IMR-90 (cell line): ENCODE measurements at regions not wholly inside any gene's neighbourhood (a gene's known extent, or its start where the extent isn't known, plus 50 kb on each side); places are given as distances from the start of the nearest gene placed in this dataset.

ENCODE experiments used
- ATAC-seq: fragments of 200-7000 bp; cut with Tn5 transposase; 2 replicates; pipeline ENCODE4 v1.9.1; 2020; ENCODE audit warnings: low read depth, mild to moderate bottlenecking, moderate library complexity
- BruUV-seq: library from RNA; stranded (reverse); fragments of 400-500 nt; replicated peaks from 2 replicates; lab custom pipeline; 2021; lab: Mats Ljungman, UMichigan
- CTCF ChIA-PET: fragments of 300-600 bp; formaldehyde crosslinking; extraction: SDS; loops from one replicate; lab custom pipeline; 2021; ENCODE audit warnings: antibody characterized with exemption; lab: Yijun Ruan, JAX
- POLR2A ChIA-PET: fragments of 300-600 bp; sonication (Branson Sonifier 250); formaldehyde crosslinking; loops from one replicate; lab custom pipeline; 2022; ENCODE audit warnings: antibody characterized with exemption; ENCODE audit not compliant: unreplicated experiment; lab: Charles Lee
- DNase-seq: peaks from one replicate; pipeline ENCODE4 v3.0.0; 2013
- H2AFZ ChIP-seq: replicated peaks from 2 replicates; pipeline ENCODE3; 2013; ENCODE audit warnings: low read length, mild to moderate bottlenecking; ENCODE audit not compliant: poor library complexity
- H2AK5ac ChIP-seq: 2 replicates; pipeline ENCODE4 v1.6.1; 2013; ENCODE audit warnings: low read depth, low read length, inconsistent platforms
- H2AK9ac ChIP-seq: replicated peaks from 2 replicates; pipeline ENCODE3; 2013; ENCODE audit warnings: mild to moderate bottlenecking, low read depth, low read length, moderate library complexity; ENCODE audit not compliant: poor library complexity
- H2BK120ac ChIP-seq: 2 replicates; pipeline ENCODE4 v1.6.1; 2013; ENCODE audit warnings: low read depth, low read length, inconsistent platforms
- H2BK15ac ChIP-seq: 3 replicates; pipeline ENCODE4 v1.6.1; 2013; ENCODE audit warnings: low read depth, low read length, inconsistent platforms
- H2BK20ac ChIP-seq: 2 replicates; pipeline ENCODE4 v1.6.1; 2013; ENCODE audit warnings: low read depth, mild to moderate bottlenecking, inconsistent platforms, low read length, moderate library complexity
- H2BK5ac ChIP-seq: 2 replicates; pipeline ENCODE4 v1.6.1; 2013; ENCODE audit warnings: mild to moderate bottlenecking, low read depth, low read length, inconsistent platforms; ENCODE audit not compliant: poor library complexity, severe bottlenecking
- H3K14ac ChIP-seq: replicated peaks from 2 replicates; pipeline ENCODE4 v1.6.1; 2013; ENCODE audit warnings: low read depth, low read length, inconsistent platforms
- H3K18ac ChIP-seq: 2 replicates; pipeline ENCODE4 v1.6.1; 2013; ENCODE audit warnings: low read depth, low read length, control low read depth
- H3K23ac ChIP-seq: 2 replicates; pipeline ENCODE4 v1.6.1; 2013; ENCODE audit warnings: low read depth, low read length, inconsistent platforms
- H3K27ac ChIP-seq: 2 replicates; pipeline ENCODE4 v1.5.1; 2013; ENCODE audit warnings: mild to moderate bottlenecking, control low read depth, low read length; ENCODE audit not compliant: insufficient read depth
- H3K27me3 ChIP-seq: 2 replicates; pipeline ENCODE4 v1.6.1; 2013; ENCODE audit warnings: low read length; ENCODE audit not compliant: control insufficient read depth, insufficient read depth
- H3K36me3 ChIP-seq: 2 replicates; pipeline ENCODE4 v1.6.1; 2013; ENCODE audit warnings: low read length, mixed read lengths; ENCODE audit not compliant: control insufficient read depth, insufficient read depth
- H3K4ac ChIP-seq: 2 replicates; pipeline ENCODE4 v1.6.1; 2013; ENCODE audit warnings: low read depth, low read length, inconsistent platforms
- H3K4me1 ChIP-seq: 2 replicates; pipeline ENCODE4 v1.6.1; 2013; ENCODE audit warnings: low read length, mixed read lengths; ENCODE audit not compliant: control insufficient read depth, insufficient read depth
- H3K4me2 ChIP-seq: 2 replicates; pipeline ENCODE4 v1.6.1; 2013; ENCODE audit warnings: low read depth, mild to moderate bottlenecking, control low read depth, low read length, moderate library complexity
- H3K4me3 ChIP-seq: 2 replicates; pipeline ENCODE4 v1.5.1; 2013; ENCODE audit warnings: low read depth, mild to moderate bottlenecking, control low read depth, low read length, moderate library complexity; ENCODE audit not compliant: insufficient read depth
- H3K56ac ChIP-seq: 2 replicates; pipeline ENCODE4 v1.6.1; 2013; ENCODE audit warnings: low read length, inconsistent platforms; ENCODE audit not compliant: insufficient read depth; ENCODE audit errors: extremely low read depth
- H3K79me1 ChIP-seq, 2 experiments: 2 replicates each; pipeline ENCODE4 v1.6.1; 2013; ENCODE audit warnings: low read length in 2 of 2, inconsistent platforms in 1 of 2, low read depth in 1 of 2
- H3K9ac ChIP-seq: 2 replicates; pipeline ENCODE4 v1.6.1; 2013; ENCODE audit warnings: low read depth, low read length, control low read depth
- H3K9me1 ChIP-seq: 2 replicates; pipeline ENCODE4 v1.6.1; 2013; ENCODE audit warnings: low read length, inconsistent platforms; ENCODE audit not compliant: insufficient read depth
- H3K9me3 ChIP-seq: 2 replicates; pipeline ENCODE4 v1.6.1; 2013; ENCODE audit warnings: low read length; ENCODE audit not compliant: control insufficient read depth, insufficient read depth
- H4K20me1 ChIP-seq: 2 replicates; pipeline ENCODE4 v1.6.1; 2013; ENCODE audit warnings: low read length, inconsistent platforms; ENCODE audit not compliant: insufficient read depth
- H4K5ac ChIP-seq: 2 replicates; pipeline ENCODE4 v1.6.1; 2013; ENCODE audit warnings: mild to moderate bottlenecking, low read depth, low read length, control low read depth
- H4K8ac ChIP-seq, 2 experiments: 2 replicates each; pipeline ENCODE4 v1.6.1; 2013; ENCODE audit warnings: low read depth in 2 of 2, low read length in 2 of 2, control low read depth in 1 of 2, inconsistent platforms in 1 of 2
- H4K91ac ChIP-seq: 2 replicates; pipeline ENCODE4 v1.6.1; 2013; ENCODE audit warnings: low read depth, low read length, inconsistent platforms; ENCODE audit not compliant: insufficient read depth
- CEBPB ChIP-seq: IDR thresholded peaks from 2 replicates; pipeline ENCODE4 v1.6.1; 2012; ENCODE audit warnings: low read depth, low read length, improper control_type of control experiment
- RAD21 ChIP-seq: IDR thresholded peaks from 2 replicates; pipeline ENCODE4 v1.6.1; 2012; ENCODE audit warnings: low read length, improper control_type of control experiment
- dilution Hi-C: fragments of 300-500 bp; cut with HindIII; formaldehyde crosslinking; loops from one replicate; pipeline ENCODE4 v1.14.3; 2018; ENCODE audit warnings: low sequenced_read_pairs; ENCODE audit not compliant: unreplicated experiment
- in situ Hi-C: fragments of 300-500 bp; cut with MboI; formaldehyde crosslinking; loops from 3 replicates; pipeline ENCODE4 v1.14.3; 2019; ENCODE audit warnings: low sequenced_read_pairs, inconsistent platforms, mixed read lengths
- intact Hi-C: fragments of 100-400 bp; cut with micrococcal nuclease; formaldehyde crosslinking; loops from 2 replicates; pipeline ENCODE4 v1.10.0; 2022
- TF ChIP-seq, protein P1 (sequence below): fragments of 150-350 bp; IDR thresholded peaks from 2 replicates; pipeline ENCODE4 v1.6.1; 2016; ENCODE audit warnings: low read depth, mild to moderate bottlenecking, low read length, moderate library complexity, borderline replicate concordance

DNA sequence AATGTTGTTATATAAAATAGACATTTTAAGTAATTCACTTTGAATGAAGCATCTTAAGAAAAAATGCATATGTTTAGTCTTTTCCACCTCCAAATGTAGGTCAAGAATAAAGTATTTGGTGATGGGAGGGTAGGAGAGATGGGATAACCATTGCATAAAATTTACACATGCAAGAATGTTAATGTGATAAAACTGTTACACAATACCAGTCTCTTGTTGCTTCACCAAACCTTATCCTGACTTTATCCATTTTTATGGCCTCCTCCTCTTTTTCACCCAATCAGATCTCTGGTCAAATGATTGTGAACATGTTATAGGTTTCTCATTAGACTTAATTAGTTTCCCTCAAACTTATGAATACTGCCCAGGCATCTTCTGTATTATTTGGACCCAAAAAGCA lies 994.5 kb upstream of the FLRT2 start:
- H3K56ac ChIP-seq, result no peak overlapping the region
- no peak for ATAC-seq
- no peak overlapping the region for H3K9ac ChIP-seq
- H3K18ac ChIP-seq, result no peak overlapping the region
- no peak overlapping the region for H4K5ac ChIP-seq
- H2BK5ac ChIP-seq, result no peak overlapping the region
- H3K27ac ChIP-seq, result no peak overlapping the region
- no peak overlapping the region for H3K4me3 ChIP-seq
- H2AK5ac ChIP-seq, result no peak overlapping the region
- H3K27me3 ChIP-seq, result no peaks in the 10 kb centered on the region
- dilution Hi-C loops (no loop called here), in situ Hi-C loops (no loop called here), intact Hi-C loops (no loop called here)
- H3K4me2 ChIP-seq, result no peak overlapping the region
- H3K23ac ChIP-seq, result no peak overlapping the region
- ChIA-PET CTCF (no interaction called here), POLR2A (no interaction called here)
- no peaks in the 10 kb centered on the region for H3K9me1 ChIP-seq
- peak; percentile 76 for TF ChIP-seq CEBPB
- TF ChIP-seq RAD21, result no peak
- TF ChIP-seq, protein P1, sequence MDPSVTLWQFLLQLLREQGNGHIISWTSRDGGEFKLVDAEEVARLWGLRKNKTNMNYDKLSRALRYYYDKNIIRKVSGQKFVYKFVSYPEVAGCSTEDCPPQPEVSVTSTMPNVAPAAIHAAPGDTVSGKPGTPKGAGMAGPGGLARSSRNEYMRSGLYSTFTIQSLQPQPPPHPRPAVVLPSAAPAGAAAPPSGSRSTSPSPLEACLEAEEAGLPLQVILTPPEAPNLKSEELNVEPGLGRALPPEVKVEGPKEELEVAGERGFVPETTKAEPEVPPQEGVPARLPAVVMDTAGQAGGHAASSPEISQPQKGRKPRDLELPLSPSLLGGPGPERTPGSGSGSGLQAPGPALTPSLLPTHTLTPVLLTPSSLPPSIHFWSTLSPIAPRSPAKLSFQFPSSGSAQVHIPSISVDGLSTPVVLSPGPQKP, result no peak
- no peak overlapping the region for H2AK9ac ChIP-seq
- BruUV-seq, result no TSS peak
- no peak overlapping the region for H2BK15ac ChIP-seq
- no peak overlapping the region for H2BK20ac ChIP-seq
- no peaks in the 10 kb centered on the region for H3K9me3 ChIP-seq
- H3K4ac ChIP-seq, result no peak overlapping the region
- H2BK120ac ChIP-seq, result no peak overlapping the region
- no peak overlapping the region for H2AFZ ChIP-seq
- no peaks in the 10 kb centered on the region for H4K20me1 ChIP-seq
- H4K8ac ChIP-seq, result no peak overlapping the region
- H4K91ac ChIP-seq, result no peak overlapping the region
- no peak for DNase-seq
- H3K36me3 ChIP-seq, result no peaks in the 10 kb centered on the region
- H3K14ac ChIP-seq, result no peak overlapping the region
- no peaks in the 10 kb centered on the region for H3K79me1 ChIP-seq
- no peaks in the 10 kb centered on the region for H3K4me1 ChIP-seq
